ENCODE measurements at regions not wholly inside any gene's neighbourhood (a gene's known extent, or its start where the extent isn't known, plus 50 kb on each side); places are given as distances from the start of the nearest gene placed in this dataset.
"Not testable (repeated sequence)": the region's sequence is repeated elsewhere in the genome, so short reads cannot be mapped to it uniquely, and the experiment has no call there.

- no peaks in the 10 kb centered on the region for H3K36me3 Mint-ChIP-seq
- H3K9me3 Mint-ChIP-seq: peaks cover 7% of the 10 kb centered on the region
- no peak overlapping the region for H3K27ac Mint-ChIP-seq
- no peak overlapping the region for H3K4me3 Mint-ChIP-seq
- no peaks in the 10 kb centered on the region for H3K27me3 Mint-ChIP-seq
- H3K4me1 Mint-ChIP-seq: no peaks in the 10 kb centered on the region
Observed at GRCh38 chrX:856566-857290, 226.1 kb downstream of the SHOX start.

GRCh38 chrX:853304-853703 is 222.7 kb downstream of the SHOX start:
- H3K9me3 Mint-ChIP-seq: no peaks in the 10 kb centered on the region

GRCh38 chrX:850471-850916 is 219.9 kb downstream of the SHOX start:
- H3K27me3 Mint-ChIP-seq: no peaks in the 10 kb centered on the region
- H3K36me3 Mint-ChIP-seq: no peaks in the 10 kb centered on the region
- no peak overlapping the region for H3K27ac Mint-ChIP-seq
- peak overlapping the region; percentile 54 for H3K4me3 Mint-ChIP-seq
- H3K4me1 Mint-ChIP-seq: peaks cover 20% of the 10 kb centered on the region
- no peaks in the 10 kb centered on the region for H3K9me3 Mint-ChIP-seq

More at GRCh38 chrX:853304-853703, 222.7 kb downstream of the SHOX start:
- peaks cover 20% of the 10 kb centered on the region for H3K4me1 Mint-ChIP-seq
- no peak overlapping the region for H3K4me3 Mint-ChIP-seq
- H3K36me3 Mint-ChIP-seq: no peaks in the 10 kb centered on the region
- no peaks in the 10 kb centered on the region for H3K27me3 Mint-ChIP-seq
- no peak overlapping the region for H3K27ac Mint-ChIP-seq

- Mint-ChIP-seq H3K9me3 (no peaks in the 10 kb centered on the region), H3K27ac (no peak overlapping the region), H3K4me3 (no peak overlapping the region), H3K27me3 (no peaks in the 10 kb centered on the region), H3K36me3 (no peaks in the 10 kb centered on the region), H3K4me1 (peaks cover 20% of the 10 kb centered on the region)
Observed at GRCh38 chrX:848386-848785, 217.8 kb downstream of the SHOX start.

GRCh38 chrX:843306-843705 is 212.7 kb downstream of the SHOX start:
- Mint-ChIP-seq H3K27ac (no peak overlapping the region), H3K27me3 (peaks cover 1% of the 10 kb centered on the region), H3K4me1 (no peaks in the 10 kb centered on the region), H3K9me3 (no peaks in the 10 kb centered on the region), H3K36me3 (no peaks in the 10 kb centered on the region), H3K4me3 (no peak overlapping the region)

- Mint-ChIP-seq H3K4me3 (no peak overlapping the region), H3K27ac (no peak overlapping the region), H3K36me3 (no peaks in the 10 kb centered on the region), H3K27me3 (peaks cover 1% of the 10 kb centered on the region), H3K9me3 (no peaks in the 10 kb centered on the region), H3K4me1 (no peaks in the 10 kb centered on the region)
Observed at GRCh38 chrX:840556-840955, 210.0 kb downstream of the SHOX start.

- H3K36me3 Mint-ChIP-seq: not testable (repeated sequence)
Observed at GRCh38 chrX:838666-839065, 208.1 kb downstream of the SHOX start.

GRCh38 chrX:835857-836256 is 205.3 kb downstream of the SHOX start:
- H3K4me3 Mint-ChIP-seq, H3K9me3 Mint-ChIP-seq, H3K27ac Mint-ChIP-seq: not testable (repeated sequence)

More at GRCh38 chrX:838666-839065, 208.1 kb downstream of the SHOX start:
- not testable (repeated sequence) for H3K4me3 Mint-ChIP-seq, H3K27ac Mint-ChIP-seq, H3K9me3 Mint-ChIP-seq, H3K27me3 Mint-ChIP-seq, H3K4me1 Mint-ChIP-seq

GRCh38 chrX:830532-830931 is 199.9 kb downstream of the SHOX start:
- no peaks in the 10 kb centered on the region for H3K27me3 Mint-ChIP-seq
- peaks cover 5% of the 10 kb centered on the region for H3K4me1 Mint-ChIP-seq
- H3K4me3 Mint-ChIP-seq: no peak overlapping the region
- H3K27ac Mint-ChIP-seq: no peak overlapping the region
- H3K9me3 Mint-ChIP-seq: no peaks in the 10 kb centered on the region
- H3K36me3 Mint-ChIP-seq: no peaks in the 10 kb centered on the region

More at GRCh38 chrX:835857-836256, 205.3 kb downstream of the SHOX start:
- not testable (repeated sequence) for H3K27me3 Mint-ChIP-seq, H3K36me3 Mint-ChIP-seq, H3K4me1 Mint-ChIP-seq

GRCh38 chrX:829145-829544 is 198.6 kb downstream of the SHOX start:
- Mint-ChIP-seq H3K9me3 (no peaks in the 10 kb centered on the region), H3K36me3 (no peaks in the 10 kb centered on the region), H3K27me3 (no peaks in the 10 kb centered on the region), H3K4me3 (no peak overlapping the region), H3K27ac (no peak overlapping the region), H3K4me1 (peaks cover 5% of the 10 kb centered on the region)

GRCh38 chrX:828411-828959 is 197.9 kb downstream of the SHOX start:
- no peak overlapping the region for H3K27ac Mint-ChIP-seq
- peaks cover 5% of the 10 kb centered on the region for H3K4me1 Mint-ChIP-seq
- H3K36me3 Mint-ChIP-seq: no peaks in the 10 kb centered on the region
- no peaks in the 10 kb centered on the region for H3K9me3 Mint-ChIP-seq
- H3K27me3 Mint-ChIP-seq: no peaks in the 10 kb centered on the region
- H3K4me3 Mint-ChIP-seq: no peak overlapping the region

GRCh38 chrX:826448-826847 is 195.9 kb downstream of the SHOX start:
- H3K27ac Mint-ChIP-seq: no peak overlapping the region
- no peaks in the 10 kb centered on the region for H3K27me3 Mint-ChIP-seq
- H3K36me3 Mint-ChIP-seq: no peaks in the 10 kb centered on the region
- H3K9me3 Mint-ChIP-seq: no peaks in the 10 kb centered on the region
- H3K4me3 Mint-ChIP-seq: no peak overlapping the region
- peaks cover 5% of the 10 kb centered on the region for H3K4me1 Mint-ChIP-seq

GRCh38 chrX:825991-826390 is 195.4 kb downstream of the SHOX start:
- no peaks in the 10 kb centered on the region for H3K9me3 Mint-ChIP-seq
- H3K36me3 Mint-ChIP-seq: no peaks in the 10 kb centered on the region
- no peaks in the 10 kb centered on the region for H3K27me3 Mint-ChIP-seq
- H3K27ac Mint-ChIP-seq: no peak overlapping the region
- H3K4me3 Mint-ChIP-seq: no peak overlapping the region
- H3K4me1 Mint-ChIP-seq: peaks cover 5% of the 10 kb centered on the region

GRCh38 chrX:823073-823472 is 192.5 kb downstream of the SHOX start:
- H3K4me1 Mint-ChIP-seq, H3K36me3 Mint-ChIP-seq, H3K4me3 Mint-ChIP-seq, H3K9me3 Mint-ChIP-seq, H3K27me3 Mint-ChIP-seq, H3K27ac Mint-ChIP-seq: not testable (repeated sequence)

- H3K27ac Mint-ChIP-seq: no peak overlapping the region
- H3K4me3 Mint-ChIP-seq: no peak overlapping the region
- H3K4me1 Mint-ChIP-seq: no peaks in the 10 kb centered on the region
- H3K9me3 Mint-ChIP-seq: no peaks in the 10 kb centered on the region
- no peaks in the 10 kb centered on the region for H3K27me3 Mint-ChIP-seq
- no peaks in the 10 kb centered on the region for H3K36me3 Mint-ChIP-seq
Observed at GRCh38 chrX:821327-822107, 190.9 kb downstream of the SHOX start.

- no peaks in the 10 kb centered on the region for H3K9me3 Mint-ChIP-seq
- no peaks in the 10 kb centered on the region for H3K27me3 Mint-ChIP-seq
- H3K4me1 Mint-ChIP-seq: no peaks in the 10 kb centered on the region
- H3K27ac Mint-ChIP-seq: no peak overlapping the region
- H3K4me3 Mint-ChIP-seq: no peak overlapping the region
- no peaks in the 10 kb centered on the region for H3K36me3 Mint-ChIP-seq
Observed at GRCh38 chrX:819684-820083, 189.1 kb downstream of the SHOX start.

Data from activated naive CD4-positive, alpha-beta T cell treated with anti-CD3 and anti-CD28 coated beads, Interleukin-2, amount 50 U/mL, for 24 hours (primary cell).